OCI-LY3 (cell line): ENCODE measurements at regions not wholly inside any gene's neighbourhood (a gene's known extent, or its start where the extent isn't known, plus 50 kb on each side); places are given as distances from the start of the nearest gene placed in this dataset.

Experiments
- CTCF ChIP-seq: fragments of 200-600, 300-600 bp; sonication (generic); IDR thresholded peaks from 2 replicates; pipeline ENCODE4 v1.5.1; 2014; ENCODE audit warnings: antibody characterized with exemption, low read length, low read depth
- EZH2phosphoT487 ChIP-seq: fragments of 200-600 bp; shearing (Covaris generic); IDR thresholded peaks from 2 replicates; pipeline ENCODE4 v1.6.1; 2018; ENCODE audit warnings: antibody characterized with exemption, mixed run types, low read depth

GRCh38 chr12:125355614-125356013, 290.4 kb downstream of the AACS start:
- no peak for TF ChIP-seq CTCF
- TF ChIP-seq EZH2phosphoT487 = no peak
